ENCODE measurements at regions not wholly inside any gene's neighbourhood (a gene's known extent, or its start where the extent isn't known, plus 50 kb on each side); places are given as distances from the start of the nearest gene placed in this dataset.

DNA sequence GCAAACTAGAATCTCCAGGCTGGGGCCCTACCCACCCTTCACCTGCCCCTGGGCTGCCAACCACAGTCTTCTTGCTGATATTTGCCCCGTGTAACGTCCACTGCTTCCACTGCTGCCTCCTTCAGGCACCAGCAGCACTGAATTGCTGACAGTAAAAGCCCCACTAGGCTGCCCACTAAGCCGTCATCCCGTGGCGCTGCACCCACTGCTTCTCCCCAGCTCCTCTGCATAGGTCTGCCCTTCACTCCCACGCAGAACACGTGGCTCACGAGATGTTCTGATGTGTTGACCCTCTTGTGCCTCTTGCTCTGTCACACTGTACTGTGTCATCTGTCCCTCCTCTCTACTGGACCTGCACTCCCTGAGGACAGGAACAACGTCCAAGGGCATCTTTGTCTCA is 86.3 kb upstream of the HIVEP1 start:
- FAIRE-seq = no peak

DNA sequence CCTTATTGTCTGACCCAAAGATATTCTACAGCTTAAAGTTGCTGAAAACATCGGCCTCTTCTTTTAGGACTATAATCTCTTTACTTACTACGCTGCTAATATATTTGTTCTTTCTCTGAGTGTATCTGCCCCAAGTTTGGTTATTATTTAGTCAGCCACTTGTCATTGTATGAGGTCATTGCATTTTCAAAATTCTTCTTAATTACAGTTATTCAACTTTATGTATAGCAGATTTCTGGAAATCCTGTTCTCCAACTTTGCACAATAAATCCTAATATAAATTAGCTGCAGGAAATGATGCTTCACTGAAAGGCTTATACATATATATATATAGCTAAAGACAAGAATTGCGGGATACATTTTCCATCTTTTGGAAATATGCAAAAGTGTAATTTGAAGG is 88.5 kb upstream of the HIVEP1 start:
- no peak for FAIRE-seq

DNA sequence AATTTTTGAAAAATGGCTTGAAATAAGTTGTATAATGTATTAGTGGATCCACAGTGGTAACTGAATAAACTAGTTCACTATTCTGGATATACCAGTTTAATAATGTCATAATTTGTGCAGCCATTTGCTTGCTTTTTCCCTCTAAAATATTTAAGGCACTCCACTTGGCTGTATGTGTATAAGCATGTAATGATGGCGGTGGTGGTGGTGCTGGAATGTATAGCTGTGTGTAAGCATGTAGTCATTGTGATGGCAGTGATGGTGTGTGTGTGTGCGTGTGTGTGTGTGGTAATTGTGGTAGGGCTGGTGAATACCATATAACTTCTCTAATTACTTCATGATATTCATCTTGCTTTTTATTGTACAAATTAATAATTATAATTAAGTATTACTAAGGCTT is 89.2 kb upstream of the HIVEP1 start:
- FAIRE-seq = no peak

DNA sequence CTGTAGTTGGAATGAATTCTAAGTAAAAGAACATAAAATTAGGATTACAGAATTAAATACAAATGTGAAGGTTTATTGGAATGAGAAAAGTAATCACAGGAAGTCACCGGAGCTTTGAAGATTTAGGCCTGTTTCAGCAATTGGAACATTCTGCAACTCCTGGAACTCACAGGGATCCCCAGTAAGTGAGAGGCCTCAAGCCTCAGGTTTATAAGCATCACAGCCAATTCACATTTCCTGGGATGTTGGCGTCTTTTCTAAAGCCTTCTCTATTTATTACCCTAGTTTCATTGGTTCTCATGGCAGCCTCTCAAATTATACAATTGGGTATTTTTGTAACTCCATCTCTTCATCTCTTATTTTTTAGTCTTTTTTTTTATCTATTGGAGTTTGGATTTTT is 90.4 kb upstream of the HIVEP1 start:
- FAIRE-seq = no peak

DNA sequence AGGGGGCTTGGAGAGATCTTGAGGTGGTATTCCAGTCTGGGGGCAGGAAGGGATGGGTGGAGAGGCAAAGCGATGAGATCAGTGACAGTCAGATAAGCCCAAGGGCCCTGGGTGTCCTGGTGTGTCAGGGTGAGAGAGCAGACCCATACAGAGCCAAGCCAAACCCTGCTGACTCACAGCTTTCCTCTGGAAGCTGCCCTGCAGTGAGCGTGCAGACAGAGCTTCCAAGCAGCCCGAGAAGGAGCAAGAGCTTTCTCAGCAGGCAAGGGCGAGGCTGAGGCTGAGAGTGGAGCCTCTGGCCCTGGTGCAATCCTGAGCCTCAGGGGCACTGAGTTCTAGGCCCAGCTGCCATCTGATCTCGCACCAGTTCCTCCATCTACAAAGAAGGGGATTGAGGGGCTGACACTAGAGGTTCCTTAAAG is 91.1 kb upstream of the HIVEP1 start:
- FAIRE-seq = no peak

DNA sequence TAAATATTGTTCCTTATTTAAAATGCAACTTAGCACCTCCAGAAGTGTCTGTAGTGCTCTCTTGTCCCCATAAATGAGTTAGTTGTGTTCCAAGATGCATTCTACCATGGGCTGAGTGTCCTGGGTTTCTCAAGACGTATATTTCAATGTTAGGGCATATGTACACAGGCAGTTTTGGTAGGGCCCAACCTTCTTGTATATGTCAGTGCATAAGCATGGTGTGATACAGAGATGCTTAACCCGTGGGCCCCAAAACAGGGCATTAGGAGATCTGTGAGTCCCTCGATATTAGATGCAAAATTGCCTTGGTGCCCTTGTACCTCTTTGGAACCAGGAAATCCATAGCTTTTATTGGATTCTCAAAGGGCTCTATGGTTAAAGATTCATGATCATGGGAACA is 91.5 kb upstream of the HIVEP1 start:
- no peak for FAIRE-seq

DNA sequence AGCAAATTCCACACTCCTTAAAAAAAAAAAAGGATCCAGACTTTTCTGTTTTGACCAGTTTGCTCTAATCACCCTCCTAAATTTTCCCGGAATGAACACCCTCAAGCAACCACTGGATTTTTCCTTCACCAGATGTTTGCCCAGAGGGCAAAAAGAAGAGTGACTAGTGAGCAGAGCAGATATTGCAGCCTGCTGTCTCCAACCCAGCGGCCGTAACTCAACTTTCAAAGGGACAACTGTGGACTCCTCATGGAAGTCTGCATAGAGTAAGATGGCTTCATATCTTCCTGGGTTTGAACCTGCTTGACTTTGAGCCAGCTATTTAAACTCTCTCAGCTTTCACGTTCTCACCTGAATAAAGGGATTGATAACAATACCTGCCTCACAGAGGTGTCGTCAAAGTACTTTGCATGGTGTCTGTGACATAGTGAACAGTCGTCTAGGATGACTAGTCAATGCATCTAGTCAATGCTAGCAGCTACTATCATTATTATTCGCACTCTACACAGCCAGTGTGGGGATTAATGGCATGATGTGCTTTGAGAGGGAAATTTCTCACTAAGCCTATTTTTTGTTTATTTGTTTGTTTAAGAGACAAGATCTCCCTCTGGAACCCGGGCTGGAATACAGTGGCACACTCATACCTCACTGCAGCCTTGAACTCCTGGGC is 92.2 kb upstream of the HIVEP1 start:
- FAIRE-seq = no peak

DNA sequence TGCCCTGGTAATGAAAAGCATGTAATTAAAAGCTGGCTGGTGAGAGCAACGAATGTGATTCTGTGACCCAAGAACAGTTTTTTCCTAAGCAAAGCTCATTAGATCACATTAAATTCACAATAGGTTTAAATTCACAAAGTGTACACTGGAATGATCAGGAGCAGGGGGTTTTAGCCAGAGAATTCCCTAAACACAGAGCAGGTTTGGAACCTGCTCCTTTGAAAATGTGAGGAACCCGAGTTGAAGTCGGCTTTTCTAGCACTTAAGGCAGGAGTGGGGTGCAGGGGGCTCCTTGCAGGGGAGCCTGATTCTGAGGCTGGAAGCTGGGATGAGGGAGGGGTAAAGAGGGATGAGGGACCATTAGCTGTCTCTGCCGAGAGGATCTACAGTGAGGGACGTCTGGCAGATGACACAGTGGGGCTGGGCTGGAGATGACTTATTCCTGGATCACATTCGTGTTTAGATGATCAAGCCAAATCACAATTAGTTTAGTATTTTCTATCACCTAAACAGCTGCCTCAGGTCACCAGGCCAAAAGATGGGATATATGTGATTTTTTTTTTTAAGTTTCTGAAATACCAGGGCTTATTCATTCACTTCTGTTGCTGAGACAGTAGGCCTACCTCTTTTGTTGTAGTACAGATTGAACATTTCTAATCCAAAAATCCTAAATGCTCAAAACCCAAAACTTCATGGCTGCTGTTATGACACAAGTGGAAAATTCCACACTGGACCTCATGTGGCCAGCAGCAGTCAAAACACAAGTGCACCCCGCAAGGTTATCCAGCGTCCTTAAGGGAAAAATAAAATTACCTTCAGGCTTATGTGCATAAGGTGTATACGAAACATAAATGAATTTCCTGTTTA is 93.1 kb upstream of the HIVEP1 start:
- no peak for FAIRE-seq

DNA sequence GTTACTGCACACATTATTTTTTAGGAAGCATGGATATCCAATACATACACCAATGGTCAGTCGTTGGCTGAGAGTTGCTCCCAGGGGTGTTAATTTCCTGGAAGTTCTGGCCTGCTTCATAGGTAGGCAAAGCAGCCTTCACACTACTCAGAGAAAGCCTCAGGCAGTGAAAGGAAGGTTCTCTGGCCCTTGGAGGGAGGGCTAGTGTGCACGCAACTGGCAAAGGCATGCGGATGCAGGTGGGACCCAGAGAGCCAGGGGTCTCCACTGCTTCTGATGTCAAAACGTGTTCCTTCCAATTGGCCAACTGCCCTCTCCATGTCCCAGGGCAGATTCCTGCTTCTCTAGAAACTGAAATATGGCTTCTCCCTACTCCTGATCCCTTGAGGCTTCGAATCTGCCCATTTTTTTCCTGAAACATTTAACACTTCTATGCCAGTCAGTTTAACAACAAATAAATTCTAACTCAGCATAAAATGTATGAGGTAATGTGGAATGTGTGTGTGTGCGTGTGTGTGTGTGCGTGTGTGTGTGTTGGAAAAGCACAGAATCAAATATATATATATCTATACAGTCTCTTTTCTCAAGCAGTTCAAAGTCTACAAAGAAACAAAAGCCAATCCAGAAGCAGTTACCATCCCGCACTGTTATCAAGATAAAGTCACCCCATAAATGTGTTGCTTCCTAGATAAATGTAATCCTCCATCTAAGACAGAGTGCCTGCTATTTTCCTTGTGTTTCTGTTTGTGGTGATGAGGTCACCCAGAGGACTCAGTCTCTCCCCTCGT is 94.0 kb upstream of the HIVEP1 start:
- peak; percentile 45 for FAIRE-seq

DNA sequence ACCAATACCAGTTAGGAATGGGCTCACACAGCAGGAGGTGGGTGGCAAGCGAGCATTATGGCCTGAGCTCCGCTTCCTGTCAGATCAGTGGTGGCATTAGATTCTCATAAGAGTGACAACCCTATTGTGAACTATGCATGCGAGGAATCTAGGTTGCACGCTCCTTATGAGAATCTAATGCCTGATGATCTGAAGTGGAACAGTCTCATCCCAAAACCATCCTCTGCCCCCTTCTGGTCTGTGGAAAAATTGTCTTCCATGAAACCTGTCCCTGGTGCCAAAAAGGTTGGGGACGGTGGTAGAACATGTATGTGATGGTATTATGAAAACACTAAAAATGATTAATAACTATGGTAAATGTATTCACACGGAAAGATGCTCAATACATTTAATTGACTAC is 99.7 kb upstream of the HIVEP1 start:
- no peak for FAIRE-seq

DNA sequence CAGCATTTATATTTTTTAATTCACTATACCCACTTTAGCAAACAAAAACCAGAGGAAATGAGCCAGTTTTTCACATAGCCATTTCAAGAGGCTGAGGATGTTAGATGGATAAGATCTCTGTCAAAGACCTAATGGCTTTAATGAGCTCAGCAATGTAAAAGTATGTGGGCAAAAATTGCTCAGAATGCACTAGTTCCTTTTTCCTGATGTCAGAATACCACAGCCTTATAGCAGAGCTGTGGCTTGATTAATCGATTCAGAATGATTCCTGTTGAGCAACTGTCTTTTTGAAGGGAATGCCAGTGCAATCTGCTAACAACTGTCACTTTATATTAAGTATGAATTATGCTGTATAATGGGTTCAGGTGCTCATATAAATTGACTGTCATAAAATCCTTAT is 100.6 kb upstream of the HIVEP1 start:
- no peak for FAIRE-seq

DNA sequence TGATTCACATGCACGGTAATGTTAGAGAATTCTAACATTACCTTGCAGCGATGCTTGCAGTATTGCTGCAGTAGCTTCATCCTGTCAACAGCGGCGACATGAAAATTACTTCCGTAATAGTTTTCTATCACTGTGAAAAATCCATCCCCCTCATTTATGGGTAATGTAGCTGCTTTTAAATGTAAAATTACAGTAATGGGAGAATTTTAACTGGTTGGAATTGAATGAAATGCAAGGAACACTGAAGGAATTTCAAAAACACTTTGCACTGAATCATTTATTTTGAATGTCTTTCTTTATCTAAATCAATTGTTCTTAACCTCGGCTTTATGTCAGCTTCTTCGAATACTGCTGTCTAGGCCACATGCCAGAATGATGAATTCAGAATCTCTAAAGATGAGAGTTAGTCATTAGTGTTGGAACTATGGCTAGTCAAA is 102.4 kb upstream of the HIVEP1 start:
- no peak for FAIRE-seq

DNA sequence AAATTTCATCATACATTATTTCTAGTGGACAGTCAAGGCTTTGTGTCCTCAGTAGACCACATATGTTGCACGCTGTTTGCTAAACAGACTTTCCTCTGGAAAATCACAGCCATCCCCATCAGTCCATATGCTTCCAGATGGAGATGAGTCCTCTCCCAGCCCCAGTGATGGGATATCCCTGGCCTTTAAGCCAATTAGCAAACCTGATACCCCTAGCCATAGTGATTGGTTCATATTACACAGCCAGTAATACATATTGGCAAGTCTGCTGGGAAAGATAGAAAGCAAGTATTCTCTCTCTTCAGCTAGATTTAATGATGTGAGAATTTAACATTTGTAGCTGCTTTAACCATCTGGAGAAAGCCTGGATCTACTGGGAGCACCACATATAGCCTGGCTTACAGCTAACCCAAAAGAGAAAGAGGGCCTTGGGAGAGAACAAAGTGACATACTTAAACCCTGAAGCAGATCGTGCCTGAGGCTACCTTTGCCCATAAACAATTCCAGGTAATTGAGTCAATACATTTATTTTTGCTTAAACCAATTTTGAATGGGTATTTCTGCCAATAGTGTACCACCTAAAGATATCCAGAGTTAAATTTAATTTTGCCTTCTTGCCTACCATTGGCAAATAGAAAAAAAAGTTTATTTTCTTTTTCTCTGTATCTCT is 103.5 kb upstream of the HIVEP1 start:
- FAIRE-seq = no peak

DNA sequence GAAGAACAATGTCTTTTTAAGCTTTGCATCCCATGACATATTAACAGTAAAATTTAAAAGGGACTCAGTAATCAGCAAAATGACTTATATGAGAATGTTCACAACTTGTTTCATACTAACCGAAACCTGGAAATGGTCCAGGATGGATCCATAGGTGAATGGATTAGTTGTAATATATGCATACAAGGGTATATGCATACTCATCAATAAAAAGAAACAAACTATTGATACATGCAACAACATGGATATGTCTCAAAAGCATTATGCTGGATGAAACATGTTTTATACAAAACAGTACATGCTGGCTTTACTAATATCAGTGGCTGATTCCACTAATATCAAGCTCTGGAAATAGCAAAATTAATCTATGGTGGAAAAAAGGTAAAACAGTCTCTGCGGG is 108.5 kb upstream of the HIVEP1 start:
- FAIRE-seq = no peak

DNA sequence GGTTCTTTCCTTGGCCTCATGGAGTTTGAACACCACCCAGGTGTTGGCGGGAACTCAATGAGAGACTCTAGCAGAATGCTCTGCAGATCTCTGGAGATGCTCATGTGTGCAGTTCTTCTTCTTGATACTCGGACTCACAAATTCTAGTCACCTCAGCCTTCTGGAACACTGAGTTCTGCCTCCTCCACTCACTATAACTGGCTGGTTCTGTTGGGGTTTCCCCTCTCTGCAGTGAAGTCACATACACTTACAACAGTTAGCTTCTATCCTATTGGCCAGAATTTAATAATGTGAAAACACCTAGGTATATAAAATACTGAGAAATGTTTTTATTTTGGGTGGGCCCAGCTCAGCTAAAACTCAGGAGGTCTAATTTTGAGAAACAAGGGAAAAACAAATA is 109.6 kb upstream of the HIVEP1 start:
- FAIRE-seq = no peak

DNA sequence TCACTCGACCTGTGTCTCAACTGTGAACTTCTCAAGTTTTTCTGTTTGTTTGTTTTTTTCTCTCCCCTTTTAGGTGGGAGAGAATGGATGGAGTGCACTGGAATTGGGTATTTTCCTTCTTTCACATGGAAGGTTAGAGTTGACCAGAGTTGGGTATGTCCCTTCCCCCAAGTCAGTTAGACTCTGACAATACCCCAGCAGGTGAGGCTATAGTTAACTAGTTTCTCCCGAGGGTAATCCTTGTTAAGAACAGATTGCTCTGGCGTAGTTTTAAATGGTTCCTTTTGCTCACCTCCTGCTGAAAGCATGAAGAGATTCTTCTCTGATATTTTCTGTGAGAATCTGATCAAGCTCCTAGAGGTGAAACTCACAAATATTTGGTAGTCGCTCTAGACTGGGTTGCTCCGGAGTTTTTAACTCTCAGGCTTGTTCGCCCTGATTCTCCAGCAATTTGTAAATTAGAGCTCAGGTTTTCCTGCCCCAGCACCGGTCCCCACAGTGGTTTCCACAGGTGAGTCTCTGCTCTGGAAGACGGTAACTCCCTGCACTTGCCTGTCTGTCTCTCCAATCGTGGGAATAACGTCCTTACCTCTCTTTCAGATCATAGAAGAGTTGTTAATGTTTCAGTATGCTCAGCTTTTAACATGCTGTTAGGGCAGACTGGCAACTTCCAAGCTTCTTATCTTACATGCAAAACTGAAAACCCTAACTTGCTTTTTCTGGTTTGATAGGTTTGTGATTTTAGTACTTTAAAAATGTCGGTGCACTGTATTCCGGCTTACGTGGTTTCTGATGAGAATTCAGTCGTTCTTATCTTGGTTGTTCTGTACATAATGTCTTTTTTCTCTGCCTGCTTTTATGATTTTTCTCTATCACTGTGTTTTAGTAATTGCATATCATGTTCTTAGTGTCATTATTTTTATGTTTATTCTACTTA is 111.2 kb upstream of the HIVEP1 start:
- no peak for FAIRE-seq

DNA sequence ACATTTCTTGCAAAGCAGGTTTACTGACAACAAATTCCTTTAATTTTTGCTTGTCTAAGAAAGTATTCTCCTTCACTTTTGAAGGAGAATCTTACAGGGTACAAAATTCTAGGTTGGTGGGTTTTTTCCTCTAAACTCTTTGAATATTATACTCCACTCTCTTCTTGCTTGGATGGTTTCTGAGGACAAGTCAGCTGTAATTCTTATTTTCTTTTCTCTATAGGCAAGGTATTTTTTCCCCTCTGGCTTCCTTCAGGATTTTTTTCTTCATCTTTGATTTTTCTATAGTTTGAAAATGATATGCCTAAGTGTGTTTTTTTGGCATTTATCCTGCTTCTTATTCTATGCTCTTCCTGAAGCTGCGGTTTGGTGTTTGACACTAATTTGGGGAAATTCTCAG is 112.5 kb upstream of the HIVEP1 start:
- peak; percentile 76 for FAIRE-seq

DNA sequence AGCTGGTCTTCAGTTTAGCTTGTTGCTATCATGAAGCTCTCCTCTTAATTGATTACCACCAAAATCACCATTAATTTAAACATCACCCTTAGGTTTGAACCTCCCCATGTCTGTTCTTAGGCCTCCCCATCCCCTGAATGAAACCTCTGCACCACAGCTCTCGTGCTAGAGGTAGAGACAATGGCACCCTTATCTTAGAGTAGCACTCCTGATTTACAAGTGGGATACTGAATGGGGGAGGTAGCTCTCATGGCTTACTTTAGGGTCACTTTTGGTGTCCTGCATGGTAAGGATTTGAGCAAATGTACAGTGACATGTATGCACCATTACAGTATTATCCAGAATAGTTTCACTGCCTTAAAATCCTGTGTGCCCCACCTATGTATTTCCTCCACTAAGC is 115.6 kb upstream of the ADTRP start:
- no peak for FAIRE-seq

DNA sequence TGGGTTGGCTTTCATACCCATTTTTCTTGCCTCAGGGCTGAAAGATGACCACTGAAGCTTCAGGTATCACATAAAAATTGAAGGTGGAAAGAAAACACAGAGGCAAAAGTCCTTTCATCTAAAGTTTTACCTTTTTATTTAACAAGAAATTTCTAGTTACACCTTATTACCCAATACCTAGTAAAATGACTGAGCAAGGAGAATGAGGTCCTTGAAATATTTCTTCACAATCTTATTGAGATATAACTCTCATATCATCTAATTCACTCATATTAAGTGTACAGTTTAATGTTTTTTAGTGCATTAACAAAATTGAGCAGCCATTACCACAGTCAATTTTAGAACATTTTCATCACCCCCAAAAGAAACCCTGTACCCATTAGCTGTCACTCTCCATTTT is 112.9 kb upstream of the ADTRP start:
- no peak for FAIRE-seq

DNA sequence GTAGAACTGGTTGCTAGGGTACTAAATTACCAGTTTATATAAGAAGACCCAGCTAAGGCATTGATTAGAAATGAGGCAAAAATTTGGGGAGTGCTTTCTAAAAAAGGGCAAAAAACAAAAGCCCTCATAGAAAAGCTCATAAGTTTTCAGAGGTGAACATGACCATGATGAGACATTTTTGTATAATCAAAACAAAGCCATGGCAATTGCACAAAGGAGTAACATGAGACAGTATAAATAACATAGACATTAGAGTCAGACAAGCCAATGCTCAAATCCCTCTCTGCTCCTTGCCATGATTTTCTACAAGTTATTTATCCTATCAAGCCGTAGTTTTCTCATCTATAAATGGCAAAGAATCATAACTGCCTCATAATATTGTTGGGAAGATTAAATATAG is 112.2 kb upstream of the ADTRP start:
- no peak for FAIRE-seq

DNA sequence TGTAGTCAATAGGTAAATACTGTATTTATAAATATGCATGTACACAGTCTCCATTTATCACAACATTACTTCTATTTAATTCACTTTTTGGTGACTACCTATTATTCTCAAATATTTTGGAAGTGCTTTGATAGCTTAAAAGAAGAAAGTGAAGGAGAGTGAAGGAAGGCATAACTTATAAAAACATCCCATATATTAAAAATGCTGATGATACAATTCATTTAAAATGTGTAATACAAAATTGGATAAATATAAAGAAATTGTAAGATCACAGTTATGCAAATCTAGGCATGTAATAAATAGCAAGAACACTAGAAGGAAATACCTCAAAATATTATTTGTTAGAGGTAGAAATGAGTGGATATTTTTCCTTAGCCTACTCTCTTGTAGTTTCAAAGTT is 111.6 kb upstream of the ADTRP start:
- FAIRE-seq = no peak

DNA sequence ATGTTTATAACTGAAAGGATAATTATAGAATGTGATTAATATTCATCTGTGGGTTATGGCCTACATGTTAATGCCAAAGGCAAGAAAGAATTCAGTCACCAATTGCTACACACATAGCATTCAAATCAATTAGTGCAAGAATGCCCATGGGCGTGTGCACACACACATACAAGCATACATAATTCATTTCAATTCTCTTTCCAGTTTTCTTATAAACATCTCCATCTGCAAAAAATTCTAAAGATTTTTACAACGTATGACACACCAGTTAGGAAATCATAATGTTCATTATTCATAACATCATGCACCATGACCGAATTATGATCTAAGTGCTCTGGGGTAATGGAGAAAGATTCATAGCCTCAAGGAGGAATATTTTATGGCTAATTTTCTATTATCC is 111.0 kb upstream of the ADTRP start:
- FAIRE-seq = no peak
